AG04449 (cell line): ENCODE measurements at regions not wholly inside any gene's neighbourhood (a gene's known extent, or its start where the extent isn't known, plus 50 kb on each side); places are given as distances from the start of the nearest gene placed in this dataset.

Experiments
- CTCF ChIA-PET: fragments of 350-600 bp; formaldehyde crosslinking; extraction: SDS; loops from one replicate; lab custom pipeline; 2021; ENCODE audit warnings: antibody characterized with exemption; lab: Yijun Ruan, JAX
- POLR2A ChIA-PET: fragments of 400-600, 350-600 bp; formaldehyde crosslinking; extraction: SDS; loops from one replicate; lab custom pipeline; 2020; ENCODE audit warnings: antibody characterized with exemption, inconsistent platforms; lab: Yijun Ruan, JAX
- DNase-seq: peaks from one replicate; pipeline ENCODE4 v3.0.0-alpha.2; 2010; ENCODE audit warnings: low read depth, low spot score
- H3K4me3 ChIP-seq: 2 replicates; pipeline ENCODE4 v1.5.1; 2011; ENCODE audit warnings: low read depth, mild to moderate bottlenecking, control low read depth, low read length
- CTCF ChIP-seq: IDR thresholded peaks from one replicate; pipeline ENCODE4 v1.5.1; 2011; ENCODE audit warnings: mild to moderate bottlenecking, moderate library complexity, low read length, control low read depth, inconsistent platforms; ENCODE audit not compliant: insufficient read depth; ENCODE audit errors: missing control alignments

- no peak for DNase-seq
- POLR2A ChIA-PET, result no interaction called here
- CTCF ChIA-PET, result no interaction called here
- no peak for TF ChIP-seq CTCF
- no peak overlapping the region for H3K4me3 ChIP-seq
Measured at GRCh38 chr16:63841271-63841670, 1280.6 kb downstream of the CDH11 start.

GRCh38 chr16:63830061-63830460 is 1291.8 kb downstream of the CDH11 start:
- CTCF ChIA-PET, result no interaction called here
- no peak overlapping the region for H3K4me3 ChIP-seq
- POLR2A ChIA-PET, result no interaction called here
- DNase-seq, result no peak
- no peak for TF ChIP-seq CTCF

- POLR2A ChIA-PET, result no interaction called here
- CTCF ChIA-PET, result no interaction called here
- H3K4me3 ChIP-seq, result no peak overlapping the region
- TF ChIP-seq CTCF, result no peak
- no peak for DNase-seq
Measured at GRCh38 chr16:63822818-63823217, 1299.0 kb downstream of the CDH11 start.

GRCh38 chr16:63816276-63816675 is 1305.6 kb downstream of the CDH11 start:
- CTCF ChIA-PET, result no interaction called here

GRCh38 chr16:63813862-63814261 is 1308.0 kb downstream of the CDH11 start:
- H3K4me3 ChIP-seq, result no peak overlapping the region
- ChIA-PET CTCF (no interaction called here), POLR2A (no interaction called here)
- DNase-seq, result no peak
- TF ChIP-seq CTCF, result no peak

More at GRCh38 chr16:63816276-63816675, 1305.6 kb downstream of the CDH11 start:
- DNase-seq, result no peak
- H3K4me3 ChIP-seq, result no peak overlapping the region
- TF ChIP-seq CTCF, result no peak
- POLR2A ChIA-PET, result no interaction called here

GRCh38 chr16:63808730-63809129 is 1313.1 kb downstream of the CDH11 start:
- TF ChIP-seq CTCF, result no peak
- POLR2A ChIA-PET, result no interaction called here
- no peak for DNase-seq
- H3K4me3 ChIP-seq, result no peak overlapping the region
- CTCF ChIA-PET, result no interaction called here
